Urothelium cell line (cell line): ENCODE measurements at regions not wholly inside any gene's neighbourhood (a gene's known extent, or its start where the extent isn't known, plus 50 kb on each side); places are given as distances from the start of the nearest gene placed in this dataset.

Experiments
- DNase-seq: peaks from one replicate; pipeline ENCODE4 v3.0.0; 2011; ENCODE audit warnings: low spot score, mixed read lengths
- FAIRE-seq: peaks from 2 replicates; lab custom pipeline; 2011; peaks lifted over from hg19 to GRCh38; lab: Jason Lieb, UNC

DNA sequence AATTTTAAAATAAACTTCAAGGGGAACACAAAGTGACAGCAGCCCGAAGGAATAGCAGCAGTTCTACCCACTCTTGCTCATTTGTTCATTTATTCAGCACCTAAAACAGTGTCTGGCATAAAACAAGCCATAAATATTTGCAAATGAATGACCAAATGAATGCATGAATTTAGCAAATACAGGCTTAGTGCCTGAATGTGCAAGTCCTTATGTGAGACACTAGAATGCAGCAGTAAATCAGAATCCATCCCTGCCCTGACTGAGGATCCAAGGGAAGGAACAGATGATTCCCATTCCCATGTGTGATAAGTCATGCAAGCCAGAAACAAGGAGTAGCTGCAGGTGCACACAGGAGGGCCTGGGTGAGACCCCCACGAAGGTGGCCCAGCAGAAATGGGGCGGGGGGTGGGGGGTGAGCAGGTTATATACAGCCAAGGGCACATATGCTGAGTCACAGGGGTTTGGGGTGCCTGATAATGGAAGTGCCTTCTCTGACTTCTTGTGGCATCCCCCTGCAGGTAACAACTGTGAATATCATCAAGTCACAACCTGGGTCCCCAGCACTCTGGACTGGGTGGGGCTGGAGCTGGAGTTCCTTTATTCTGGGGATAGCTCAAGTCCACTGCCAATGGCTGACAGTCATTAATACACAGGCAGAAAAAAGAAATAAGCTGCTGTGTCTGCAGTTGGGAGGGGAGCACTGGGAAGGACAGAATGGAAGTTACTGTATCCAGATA lies 311.9 kb downstream of the TXNL1 start:
- FAIRE-seq (no peak), DNase-seq (no peak)

DNA sequence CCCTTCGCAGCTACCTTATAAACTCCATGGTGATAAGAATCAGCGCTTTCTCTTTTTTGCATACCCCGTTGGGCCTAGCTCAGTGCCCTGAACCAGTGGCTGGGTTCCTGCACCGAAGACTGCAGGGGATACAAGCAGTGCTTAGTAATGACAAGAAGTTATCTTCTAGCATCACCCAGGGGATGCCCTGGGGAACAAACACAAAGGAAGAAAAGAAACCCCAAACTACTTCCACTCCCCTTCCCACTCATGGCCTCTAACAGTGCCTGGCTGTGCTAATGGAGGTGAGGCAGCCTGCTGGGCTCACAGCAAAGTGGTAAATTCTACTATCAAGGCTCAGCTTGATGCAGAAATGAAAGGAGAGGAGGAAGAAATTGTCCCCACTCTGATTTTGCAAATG lies 314.7 kb downstream of the TXNL1 start:
- FAIRE-seq (no peak), DNase-seq (no peak)

DNA sequence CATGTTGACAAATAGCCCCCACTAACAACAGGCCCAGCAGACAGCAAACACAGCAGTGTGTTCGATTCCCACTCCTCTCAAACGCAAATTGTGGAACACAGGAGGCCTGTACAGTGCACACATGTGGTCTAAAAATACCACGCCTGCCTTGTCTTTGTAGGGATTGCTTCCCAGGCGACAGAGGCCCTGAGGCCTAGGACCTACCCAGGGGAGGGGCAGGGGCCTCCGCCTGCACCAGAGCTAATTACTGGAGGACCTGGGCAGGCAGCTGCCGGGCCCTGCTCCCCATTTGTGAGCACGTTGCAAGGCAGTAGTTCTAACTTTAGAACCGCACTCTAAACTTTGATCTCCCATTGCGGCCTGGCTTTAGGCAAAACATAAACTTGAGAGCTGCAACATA lies 316.0 kb downstream of the TXNL1 start:
- FAIRE-seq (no peak), DNase-seq (no peak)

GRCh38 chr18:56321470-56321869 lies 316.9 kb downstream of the TXNL1 start:
- FAIRE-seq (no peak), DNase-seq (no peak)

DNA sequence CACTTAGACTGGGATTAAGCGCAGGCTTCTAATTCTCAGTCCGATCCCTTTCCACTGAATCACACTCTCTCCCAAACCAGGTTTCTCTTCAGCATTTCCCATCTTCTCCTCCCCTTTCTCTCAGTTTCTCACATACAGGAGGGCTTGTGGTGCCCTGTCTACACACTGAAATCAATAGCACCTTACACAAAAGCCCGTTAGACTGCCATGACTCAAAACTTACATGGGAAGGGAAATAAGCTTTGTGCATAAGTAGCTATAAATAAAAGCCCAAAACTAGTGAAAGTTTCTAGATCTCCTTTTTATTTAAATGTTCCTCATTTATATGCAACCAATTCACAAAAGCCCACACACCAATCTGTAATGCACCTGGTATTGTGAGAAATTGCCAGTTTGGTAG lies 318.4 kb downstream of the TXNL1 start:
- FAIRE-seq (no peak), DNase-seq (no peak)

DNA sequence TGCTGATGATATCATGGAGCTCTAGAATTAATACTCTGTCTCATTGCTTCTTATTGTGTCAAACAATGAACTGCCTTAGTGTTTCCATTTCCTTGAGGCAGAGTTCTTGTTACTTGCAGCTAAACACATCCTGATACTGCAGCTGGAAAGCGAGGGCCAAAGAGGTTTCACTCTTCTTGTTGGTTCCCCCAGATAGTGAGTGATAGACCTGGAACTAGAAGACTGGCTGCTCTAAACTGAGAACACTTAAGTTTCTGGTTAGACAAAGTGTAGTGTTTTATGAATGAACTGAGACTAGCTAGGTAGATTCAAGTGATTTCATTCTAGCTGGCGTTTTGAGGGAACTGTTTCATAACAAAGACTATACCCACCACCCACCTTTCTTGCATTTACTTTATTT lies 321.7 kb downstream of the TXNL1 start:
- FAIRE-seq (no peak), DNase-seq (no peak)

GRCh38 chr18:56315363-56315762 lies 323.0 kb downstream of the TXNL1 start:
- FAIRE-seq, result no peak

GRCh38 chr18:56314396-56314795 lies 324.0 kb downstream of the TXNL1 start:
- no peak for FAIRE-seq
- DNase-seq, result no peak

More at GRCh38 chr18:56315363-56315762, 323.0 kb downstream of the TXNL1 start:
- DNase-seq, result no peak

DNA sequence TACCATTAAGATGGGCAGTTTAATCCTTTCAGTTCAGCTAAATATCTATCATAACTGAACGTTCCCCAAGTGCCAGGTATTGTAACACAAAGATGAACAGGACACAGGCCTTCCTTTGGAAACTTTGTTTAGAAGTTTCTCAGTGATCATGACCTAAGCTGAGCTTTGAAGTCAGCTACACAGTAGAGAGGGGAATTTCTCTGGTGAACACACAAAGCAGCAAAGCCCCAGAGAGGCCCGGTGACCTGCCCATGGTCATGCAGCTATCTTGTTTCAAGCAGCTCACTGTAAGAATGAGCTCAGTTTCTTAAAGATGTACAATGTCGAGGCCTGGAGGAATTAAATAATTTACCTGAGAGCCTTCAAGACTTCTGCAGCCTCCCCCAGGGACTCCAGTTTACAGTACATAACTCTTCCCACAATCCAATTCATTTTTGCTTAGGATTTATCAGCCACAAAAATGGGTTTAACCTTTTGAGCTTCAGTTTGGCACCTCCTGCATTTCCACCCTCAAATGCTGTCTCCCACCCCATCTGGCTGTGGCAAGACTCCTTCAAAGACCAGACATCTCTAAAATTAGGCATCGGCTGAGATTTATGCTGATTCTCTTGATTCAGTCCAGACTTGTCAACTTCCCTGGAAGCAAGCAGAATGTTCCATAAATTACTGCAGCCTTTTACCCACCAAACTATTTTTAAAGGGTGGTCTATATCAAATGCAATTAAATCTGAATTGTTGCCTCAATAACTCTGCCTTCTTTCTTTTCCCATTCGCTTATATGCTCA lies 325.6 kb downstream of the TXNL1 start:
- DNase-seq (no peak), FAIRE-seq (no peak)

GRCh38 chr18:56309104-56309503 lies 329.3 kb downstream of the TXNL1 start:
- DNase-seq, result no peak
- FAIRE-seq, result no peak

- FAIRE-seq (no peak), DNase-seq (no peak)
Observed at GRCh38 chr18:56307354-56308170, 330.8 kb downstream of the TXNL1 start.

DNA sequence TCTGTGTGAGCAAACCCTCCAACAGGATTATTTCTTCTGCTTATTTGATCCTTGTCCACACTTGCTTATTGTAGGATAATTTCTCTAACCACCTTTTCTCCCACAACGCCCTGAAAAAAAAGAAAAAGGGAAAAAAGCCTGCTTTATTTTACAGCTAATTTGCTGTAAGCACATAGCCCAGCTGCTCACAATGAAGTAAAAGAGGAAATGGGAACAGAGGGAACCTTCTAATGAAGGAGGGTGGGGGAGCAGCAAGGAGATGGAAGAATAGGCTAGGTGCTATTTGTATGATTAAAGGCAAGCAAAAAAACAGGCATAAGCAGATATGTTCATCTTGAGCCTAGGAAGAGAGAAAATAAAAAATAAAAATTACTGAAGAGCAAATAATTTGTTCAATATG lies 331.6 kb downstream of the TXNL1 start:
- DNase-seq, result no peak
- no peak for FAIRE-seq

DNA sequence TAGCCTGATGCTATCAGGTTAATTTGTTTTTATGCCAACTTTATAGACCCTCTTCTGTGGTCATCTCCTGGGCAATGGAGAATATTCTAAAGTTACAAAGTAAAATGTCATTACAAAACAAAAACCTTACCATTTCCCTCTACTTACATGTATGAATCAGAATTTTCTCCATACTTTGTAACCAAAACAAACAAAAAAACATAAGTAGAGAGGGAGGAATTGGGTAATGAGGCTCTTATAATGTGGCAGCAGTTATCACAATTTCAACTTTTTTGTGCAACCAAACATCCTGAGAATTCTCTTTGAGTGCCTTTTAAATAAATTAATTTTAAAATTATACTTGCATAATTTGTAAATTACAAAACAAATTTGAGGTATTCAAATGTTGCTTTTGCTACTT lies 332.8 kb downstream of the TXNL1 start:
- FAIRE-seq (no peak), DNase-seq (no peak)

GRCh38 chr18:56302156-56302555 lies 336.2 kb downstream of the TXNL1 start:
- no peak for FAIRE-seq

GRCh38 chr18:56299740-56300139 lies 338.7 kb downstream of the TXNL1 start:
- no peak for FAIRE-seq
- no peak for DNase-seq

More at GRCh38 chr18:56302156-56302555, 336.2 kb downstream of the TXNL1 start:
- DNase-seq, result no peak

DNA sequence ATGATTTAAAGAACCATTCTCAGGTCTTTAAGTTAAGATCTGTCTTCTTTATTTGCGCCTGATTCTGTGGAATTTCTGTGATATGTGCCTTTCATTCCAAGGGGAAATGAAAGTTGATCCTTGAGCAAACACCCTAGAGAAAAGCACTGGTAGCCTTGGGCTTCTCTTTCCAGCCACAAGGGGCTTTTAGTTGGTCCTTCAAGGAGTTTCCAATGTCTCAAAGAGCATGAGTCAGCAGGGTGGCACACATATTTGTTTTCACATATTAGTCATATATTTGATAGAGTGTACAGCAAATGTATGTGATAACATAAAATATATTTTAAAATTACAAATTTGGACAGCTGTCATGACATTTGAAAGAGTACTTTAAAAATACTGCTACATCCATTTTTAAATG lies 339.5 kb downstream of the TXNL1 start:
- DNase-seq (peak; percentile 25), FAIRE-seq (no peak)

- no peak for DNase-seq
- no peak for FAIRE-seq
Observed at GRCh38 chr18:56296381-56296780, 342.0 kb downstream of the TXNL1 start.

GRCh38 chr18:56294484-56295183 lies 343.8 kb downstream of the TXNL1 start:
- DNase-seq, result no peak

GRCh38 chr18:56291294-56291693 lies 347.1 kb downstream of the TXNL1 start:
- no peak for DNase-seq
- no peak for FAIRE-seq

More at GRCh38 chr18:56294484-56295183, 343.8 kb downstream of the TXNL1 start:
- no peak for FAIRE-seq

- FAIRE-seq, result no peak
Observed at GRCh38 chr18:56289381-56289780, 349.0 kb downstream of the TXNL1 start.

More at GRCh38 chr18:56289381-56289780, 349.0 kb downstream of the TXNL1 start:
- DNase-seq, result no peak
